AG09319 (cell line): ENCODE measurements at regions not wholly inside any gene's neighbourhood (a gene's known extent, or its start where the extent isn't known, plus 50 kb on each side); places are given as distances from the start of the nearest gene placed in this dataset.

ENCODE experiments used
- DNase-seq: peaks from one replicate; pipeline ENCODE4 v3.0.0-alpha.2; 2010; ENCODE audit warnings: low read depth; ENCODE audit errors: extremely low read depth
- CTCF ChIP-seq: IDR thresholded peaks from 2 replicates; pipeline ENCODE4 v1.5.1; 2011; ENCODE audit warnings: low read depth, mild to moderate bottlenecking, inconsistent platforms, low read length, moderate library complexity

GRCh38 chr6:34633256-34633655 is 63.3 kb downstream of the ILRUN start:
- TF ChIP-seq CTCF = no peak
- DNase-seq = no peak

- peak; percentile 64 for DNase-seq
- no peak for TF ChIP-seq CTCF
Measured at GRCh38 chr6:34630040-34630439, 66.5 kb downstream of the ILRUN start.

GRCh38 chr6:34627296-34627695 is 69.3 kb downstream of the ILRUN start:
- DNase-seq = no peak
- TF ChIP-seq CTCF = no peak

GRCh38 chr6:34618430-34619182 is 62.5 kb upstream of the SPDEF start:
- DNase-seq = no peak
- TF ChIP-seq CTCF = no peak

GRCh38 chr6:34617231-34617630 is 61.1 kb upstream of the SPDEF start:
- no peak for DNase-seq
- TF ChIP-seq CTCF = no peak

- DNase-seq = no peak
Measured at GRCh38 chr6:34616227-34616585, 60.1 kb upstream of the SPDEF start.

More at GRCh38 chr6:34616227-34616585, 60.1 kb upstream of the SPDEF start:
- no peak for TF ChIP-seq CTCF
